D721Med (cell line): ENCODE measurements at regions not wholly inside any gene's neighbourhood (a gene's known extent, or its start where the extent isn't known, plus 50 kb on each side); places are given as distances from the start of the nearest gene placed in this dataset.

Experiments used
- DNase-seq: peaks from one replicate; pipeline ENCODE4 v3.0.0; 2011; ENCODE audit warnings: low spot score; ENCODE audit not compliant: insufficient read length
- FAIRE-seq: peaks from 2 replicates; lab custom pipeline; 2011; peaks lifted over from hg19 to GRCh38; lab: Jason Lieb, UNC
- CTCF ChIP-seq: IDR thresholded peaks from 2 replicates; pipeline ENCODE4 v1.5.1; 2012; ENCODE audit warnings: mild to moderate bottlenecking, control low read depth; ENCODE audit not compliant: insufficient read depth; ENCODE audit errors: missing control alignments

- FAIRE-seq (no peak), DNase-seq (no peak)
Observed at GRCh38 chr1:242731446-242731845, 206.9 kb upstream of the PLD5 start.

GRCh38 chr1:242728696-242729095 is 204.2 kb upstream of the PLD5 start:
- no peak for DNase-seq
- TF ChIP-seq CTCF, result no peak
- no peak for FAIRE-seq

More at GRCh38 chr1:242731446-242731845, 206.9 kb upstream of the PLD5 start:
- no peak for TF ChIP-seq CTCF

DNA sequence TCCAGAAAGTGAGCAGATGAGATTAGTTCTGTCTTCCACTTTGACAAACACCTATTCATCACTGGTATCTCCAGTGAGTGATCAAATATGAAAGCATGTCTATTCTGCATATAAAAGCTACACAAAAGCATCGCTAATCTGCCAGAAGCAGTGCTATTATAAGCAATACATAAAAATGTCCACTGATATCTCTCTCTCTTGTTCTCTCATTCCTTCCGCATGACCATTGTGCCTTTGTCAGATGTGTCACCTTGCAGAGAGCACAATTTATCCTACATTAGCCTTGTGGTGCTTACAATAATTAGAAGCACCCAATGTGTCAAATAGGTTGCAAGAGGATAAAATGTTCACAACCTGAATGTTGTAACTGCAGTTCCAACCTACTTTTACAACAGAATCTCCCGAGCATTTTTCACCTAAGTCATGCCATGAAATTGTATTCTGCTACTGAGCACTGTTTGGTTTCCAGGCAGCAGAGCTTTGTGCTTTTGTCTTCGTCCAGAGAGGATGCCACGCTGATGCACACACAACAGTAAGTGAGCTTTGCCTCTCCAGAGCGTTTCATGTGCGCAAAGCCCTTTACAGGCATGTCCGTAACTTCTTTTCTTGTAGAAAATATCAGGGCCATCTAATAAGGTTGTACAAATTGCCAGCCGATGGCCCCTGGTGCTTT is 198.7 kb upstream of the PLD5 start:
- FAIRE-seq (no peak), DNase-seq (no peak)
- no peak for TF ChIP-seq CTCF

DNA sequence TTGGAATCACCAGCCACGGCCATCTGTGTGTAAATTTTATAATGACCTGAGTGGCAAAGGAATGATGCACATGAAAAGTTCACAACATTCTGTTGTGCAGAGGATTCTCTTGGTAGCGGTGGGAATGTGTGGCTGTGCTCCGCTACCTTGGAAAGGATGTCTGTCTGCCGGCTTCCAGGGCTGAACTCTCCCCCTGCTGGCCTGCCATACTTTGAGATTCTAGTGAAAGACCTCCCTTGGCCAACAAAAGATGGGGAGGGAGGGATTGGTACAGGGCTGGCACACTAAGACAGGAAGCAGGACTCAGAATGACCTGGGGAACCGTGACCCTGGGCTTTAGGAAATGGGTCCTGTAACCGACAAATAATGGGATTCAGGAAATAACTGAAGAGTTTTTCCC is 194.5 kb upstream of the PLD5 start:
- FAIRE-seq, result no peak
- DNase-seq, result no peak
- TF ChIP-seq CTCF, result no peak

DNA sequence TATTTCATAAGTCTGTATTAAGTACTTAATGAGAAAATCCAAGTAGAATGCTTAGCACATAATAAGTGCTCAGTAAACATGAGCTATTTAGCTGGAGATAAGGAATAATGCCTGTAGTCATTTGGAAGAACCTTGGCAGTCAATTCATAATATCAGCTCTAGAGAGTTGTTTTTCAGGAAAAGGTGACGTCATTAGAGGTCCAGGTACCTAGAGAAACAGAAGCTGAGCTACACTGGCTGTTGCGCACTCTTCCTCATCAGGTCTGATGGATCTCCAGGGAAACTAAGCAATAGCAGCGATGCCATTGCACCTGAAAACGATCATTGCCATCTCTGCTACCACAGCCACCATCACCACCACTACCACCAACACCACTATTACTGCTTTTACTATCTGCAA is 187.8 kb upstream of the PLD5 start:
- FAIRE-seq, result no peak
- TF ChIP-seq CTCF, result no peak
- DNase-seq, result no peak

DNA sequence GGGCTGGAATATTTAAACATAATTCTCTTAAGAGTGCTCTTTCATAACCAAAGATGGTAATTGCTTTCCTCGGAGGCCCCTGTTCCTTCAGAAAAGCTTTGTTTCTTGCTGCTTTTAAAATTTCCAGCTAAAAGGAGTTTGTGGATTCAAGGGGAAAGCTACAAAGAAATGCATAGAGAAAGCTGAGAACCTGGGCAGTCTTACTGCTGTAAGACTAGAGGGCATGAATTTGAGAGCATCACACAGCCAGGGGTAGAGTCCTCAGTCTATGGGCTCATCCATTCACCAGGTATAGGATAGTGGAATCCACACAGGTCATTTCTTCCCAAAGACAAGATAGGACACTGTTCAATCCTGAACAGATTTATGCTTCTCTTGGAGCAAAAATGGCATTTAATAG is 186.3 kb upstream of the PLD5 start:
- no peak for TF ChIP-seq CTCF
- FAIRE-seq (no peak), DNase-seq (no peak)

- FAIRE-seq (no peak), DNase-seq (no peak)
- no peak for TF ChIP-seq CTCF
Observed at GRCh38 chr1:242710286-242710685, 185.8 kb upstream of the PLD5 start.
